ENCODE measurements at regions not wholly inside any gene's neighbourhood (a gene's known extent, or its start where the extent isn't known, plus 50 kb on each side); places are given as distances from the start of the nearest gene placed in this dataset.

DNA sequence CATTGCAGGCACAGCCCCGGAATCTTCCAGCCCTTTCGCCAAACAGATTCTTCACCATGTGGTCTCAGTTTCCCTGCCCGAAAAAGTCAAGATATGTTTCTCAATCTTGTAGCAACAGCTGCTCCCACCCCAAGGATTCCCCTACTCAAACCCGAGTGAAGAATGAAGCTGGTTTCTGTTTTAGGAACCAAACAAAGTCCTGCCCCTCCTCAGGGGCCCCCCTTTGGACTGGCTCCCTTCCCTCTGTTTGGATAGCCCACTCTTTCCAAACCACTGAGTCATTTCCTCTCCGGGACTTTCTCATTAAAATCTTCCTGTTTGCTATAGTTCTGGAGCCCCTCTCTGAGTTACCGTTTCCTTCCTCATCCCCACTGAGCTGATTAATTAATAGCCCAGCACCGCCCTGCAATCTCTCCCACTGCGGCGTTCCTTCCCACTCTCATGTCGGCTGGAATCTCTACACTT lies 100.9 kb downstream of the TSEN15 start:
- peaks cover 7% of the 10 kb centered on the region for H3K27me3 Mint-ChIP-seq
- H3K4me3 Mint-ChIP-seq, result peak overlapping the region; percentile 26
- H3K36me3 Mint-ChIP-seq, result no peaks in the 10 kb centered on the region
- H3K4me1 Mint-ChIP-seq (ENCODE audit: unreplicated experiment), result peaks cover 22% of the 10 kb centered on the region
- no peak for DNase-seq (ENCODE audit: extremely low spot score, unreplicated experiment)
- H3K27ac Mint-ChIP-seq, result no peak overlapping the region
- no peaks in the 10 kb centered on the region for H3K9me3 Mint-ChIP-seq
- TF ChIP-seq CTCF (conservative IDR thresholded peaks at IDR 0.05), result no peak

DNA sequence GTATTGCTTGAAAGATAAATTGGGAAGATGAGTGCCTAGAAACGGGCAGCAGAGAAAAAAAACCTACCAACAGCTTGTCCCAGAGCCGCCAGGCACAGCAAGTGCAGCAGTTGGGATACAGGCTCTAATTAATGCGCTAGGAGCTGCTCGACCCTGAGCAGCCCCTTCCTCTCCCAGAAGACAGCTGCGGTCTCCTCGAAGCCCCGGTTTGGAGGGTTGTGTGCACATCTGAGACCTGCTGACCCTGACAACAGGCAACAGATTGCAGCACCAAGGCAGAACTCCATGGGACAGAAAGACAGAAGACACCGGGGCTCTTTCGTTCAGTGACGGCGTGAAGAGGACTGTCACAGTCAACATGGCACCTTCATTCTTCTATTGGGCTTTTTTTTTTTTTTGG lies 101.4 kb downstream of the TSEN15 start:
- Mint-ChIP-seq H3K4me3 (peak overlapping the region; percentile 32), H3K4me1 (ENCODE audit: unreplicated experiment) (peaks cover 22% of the 10 kb centered on the region), H3K27ac (no peak overlapping the region), H3K9me3 (no peaks in the 10 kb centered on the region), H3K36me3 (no peaks in the 10 kb centered on the region), H3K27me3 (peaks cover 7% of the 10 kb centered on the region)
- no peak for DNase-seq (ENCODE audit: extremely low spot score, unreplicated experiment)
- no peak for TF ChIP-seq CTCF (conservative IDR thresholded peaks at IDR 0.05)

- Mint-ChIP-seq H3K4me3 (no peak overlapping the region), H3K36me3 (no peaks in the 10 kb centered on the region), H3K27ac (no peak overlapping the region)
Observed at GRCh38 chr1:184153731-184154130, 102.2 kb downstream of the TSEN15 start.

GRCh38 chr1:184156521-184157393 lies 105.2 kb downstream of the TSEN15 start:
- Mint-ChIP-seq H3K4me3 (peak overlapping the region; percentile 20), H3K27me3 (peaks cover 4% of the 10 kb centered on the region), H3K27ac (peak overlapping the region; percentile 39), H3K36me3 (no peaks in the 10 kb centered on the region), H3K4me1 (ENCODE audit: unreplicated experiment) (peaks cover 22% of the 10 kb centered on the region), H3K9me3 (no peaks in the 10 kb centered on the region)
- no peak for TF ChIP-seq CTCF (conservative IDR thresholded peaks at IDR 0.05)
- DNase-seq (ENCODE audit: extremely low spot score, unreplicated experiment), result no peak

More at GRCh38 chr1:184153731-184154130, 102.2 kb downstream of the TSEN15 start:
- peaks cover 7% of the 10 kb centered on the region for H3K27me3 Mint-ChIP-seq
- no peak for TF ChIP-seq CTCF (conservative IDR thresholded peaks at IDR 0.05)
- no peaks in the 10 kb centered on the region for H3K9me3 Mint-ChIP-seq
- H3K4me1 Mint-ChIP-seq (ENCODE audit: unreplicated experiment), result peaks cover 22% of the 10 kb centered on the region
- no peak for DNase-seq (ENCODE audit: extremely low spot score, unreplicated experiment)

DNA sequence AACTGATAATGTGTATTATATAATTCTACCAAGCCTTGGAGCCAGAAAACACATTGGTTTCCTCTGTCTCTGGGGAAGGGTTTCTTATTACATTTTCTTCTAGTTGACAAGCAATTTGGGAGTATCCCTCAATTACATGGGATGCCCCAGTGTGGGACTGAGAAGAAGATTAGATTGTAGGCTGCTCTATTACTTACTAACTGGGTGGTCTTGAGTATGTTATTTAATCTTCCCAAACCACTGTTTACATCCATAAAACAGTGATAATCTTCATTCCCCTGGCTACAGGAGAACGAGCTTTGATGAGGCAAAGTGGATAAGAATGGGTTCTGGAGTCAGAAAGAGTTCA lies 105.8 kb downstream of the TSEN15 start:
- TF ChIP-seq CTCF (conservative IDR thresholded peaks at IDR 0.05), result no peak
- Mint-ChIP-seq H3K36me3 (no peaks in the 10 kb centered on the region), H3K27me3 (peaks cover 4% of the 10 kb centered on the region), H3K9me3 (no peaks in the 10 kb centered on the region), H3K27ac (no peak overlapping the region), H3K4me3 (no peak overlapping the region), H3K4me1 (ENCODE audit: unreplicated experiment) (peaks cover 21% of the 10 kb centered on the region)
- no peak for DNase-seq (ENCODE audit: extremely low spot score, unreplicated experiment)
